Activated CD4-positive, alpha-beta T cell treated with anti-CD3 and anti-CD28 coated beads, Interleukin-2, amount 10 ng/mL, durations not matched to agents 7 days and 5 days (primary cell): ENCODE measurements at regions not wholly inside any gene's neighbourhood (a gene's known extent, or its start where the extent isn't known, plus 50 kb on each side); places are given as distances from the start of the nearest gene placed in this dataset.

Experiments
- CTCF ChIA-PET: fragments of 350-600 bp; sonication (Branson Sonifier 250); formaldehyde crosslinking; loops from one replicate; lab custom pipeline; 2021; ENCODE audit warnings: antibody characterized with exemption; lab: Charles Lee
- POLR2A ChIA-PET: fragments of 350-600 bp; sonication (Branson Sonifier 250); formaldehyde crosslinking; loops from one replicate; lab custom pipeline; 2021; ENCODE audit warnings: antibody characterized with exemption; lab: Charles Lee
- DNase-seq: peaks from one replicate; pipeline ENCODE4 v3.0.0-alpha.2; 2020
- H3K27ac Mint-ChIP-seq: one replicate; pipeline ENCODE4 v1.8.0; 2021; ENCODE audit warnings: mild to moderate bottlenecking, moderate library complexity, mixed read lengths
- H3K27me3 Mint-ChIP-seq: one replicate; pipeline ENCODE4 v1.8.0; 2021; ENCODE audit warnings: mixed read lengths
- H3K36me3 Mint-ChIP-seq: one replicate; pipeline ENCODE4 v1.8.0; 2021; ENCODE audit warnings: low read depth, mixed read lengths
- H3K4me1 Mint-ChIP-seq: one replicate; pipeline ENCODE4 v1.8.0; 2021; ENCODE audit warnings: mixed read lengths
- H3K4me3 Mint-ChIP-seq: one replicate; pipeline ENCODE4 v1.8.0; 2021; ENCODE audit warnings: mild to moderate bottlenecking, moderate library complexity, mixed read lengths
- H3K9me3 Mint-ChIP-seq: one replicate; pipeline ENCODE4 v1.8.0; 2021; ENCODE audit warnings: mixed read lengths

GRCh38 chr13:79796136-79796535 is 315.2 kb downstream of the NDFIP2 start:
- CTCF ChIA-PET, result no interaction called here
- Mint-ChIP-seq H3K4me1 (no peaks in the 10 kb centered on the region), H3K36me3 (no peaks in the 10 kb centered on the region), H3K27me3 (no peaks in the 10 kb centered on the region), H3K27ac (no peak overlapping the region), H3K4me3 (no peak overlapping the region), H3K9me3 (no peaks in the 10 kb centered on the region)
- no peak for DNase-seq
- POLR2A ChIA-PET, result no interaction called here

GRCh38 chr13:79794931-79795330 is 314.0 kb downstream of the NDFIP2 start:
- CTCF ChIA-PET, result no interaction called here

GRCh38 chr13:79792716-79793115 is 311.8 kb downstream of the NDFIP2 start:
- POLR2A ChIA-PET, result no interaction called here
- no peak overlapping the region for H3K27ac Mint-ChIP-seq

More at GRCh38 chr13:79794931-79795330, 314.0 kb downstream of the NDFIP2 start:
- Mint-ChIP-seq H3K4me1 (no peaks in the 10 kb centered on the region), H3K27me3 (no peaks in the 10 kb centered on the region), H3K36me3 (no peaks in the 10 kb centered on the region), H3K4me3 (no peak overlapping the region), H3K9me3 (no peaks in the 10 kb centered on the region), H3K27ac (no peak overlapping the region)
- DNase-seq, result no peak
- POLR2A ChIA-PET, result no interaction called here

DNA sequence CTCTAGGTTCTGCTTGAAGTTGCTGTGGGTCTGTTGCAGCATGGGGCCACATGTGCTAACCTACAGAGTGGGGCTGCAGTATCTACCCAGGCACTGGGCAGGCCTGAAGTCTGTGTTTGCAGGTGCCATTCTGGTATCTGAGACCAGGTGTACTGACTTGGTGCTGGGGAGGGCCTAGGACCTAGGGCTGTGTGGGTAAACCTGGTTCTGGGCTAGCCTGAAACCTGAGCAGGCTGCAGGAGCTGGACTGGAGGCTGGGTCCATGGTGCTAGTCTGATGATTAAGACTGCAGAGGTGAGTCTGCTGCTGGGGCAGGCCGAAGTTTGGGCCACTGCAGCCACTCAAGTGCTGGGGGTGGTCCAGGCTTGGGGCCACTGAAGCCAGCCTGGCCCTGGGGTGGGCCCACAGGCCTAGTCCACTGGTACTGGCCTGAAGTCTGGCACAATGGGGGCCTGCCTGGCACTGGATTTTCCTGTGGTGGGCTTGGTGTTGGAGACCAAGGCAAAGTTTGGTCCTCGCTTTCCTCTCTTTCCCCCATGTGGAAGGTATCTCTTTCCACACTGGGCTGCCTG is 310.6 kb downstream of the NDFIP2 start:
- H3K27me3 Mint-ChIP-seq, result no peaks in the 10 kb centered on the region
- H3K27ac Mint-ChIP-seq, result no peak overlapping the region
- H3K4me1 Mint-ChIP-seq, result no peaks in the 10 kb centered on the region
- H3K4me3 Mint-ChIP-seq, result no peak overlapping the region
- H3K9me3 Mint-ChIP-seq, result no peaks in the 10 kb centered on the region
- ChIA-PET POLR2A (no interaction called here), CTCF (no interaction called here)
- no peaks in the 10 kb centered on the region for H3K36me3 Mint-ChIP-seq
- no peak for DNase-seq

More at GRCh38 chr13:79792716-79793115, 311.8 kb downstream of the NDFIP2 start:
- Mint-ChIP-seq H3K27me3 (no peaks in the 10 kb centered on the region), H3K4me3 (no peak overlapping the region), H3K36me3 (no peaks in the 10 kb centered on the region), H3K4me1 (no peaks in the 10 kb centered on the region), H3K9me3 (no peaks in the 10 kb centered on the region)
- DNase-seq, result no peak
- CTCF ChIA-PET, result no interaction called here

DNA sequence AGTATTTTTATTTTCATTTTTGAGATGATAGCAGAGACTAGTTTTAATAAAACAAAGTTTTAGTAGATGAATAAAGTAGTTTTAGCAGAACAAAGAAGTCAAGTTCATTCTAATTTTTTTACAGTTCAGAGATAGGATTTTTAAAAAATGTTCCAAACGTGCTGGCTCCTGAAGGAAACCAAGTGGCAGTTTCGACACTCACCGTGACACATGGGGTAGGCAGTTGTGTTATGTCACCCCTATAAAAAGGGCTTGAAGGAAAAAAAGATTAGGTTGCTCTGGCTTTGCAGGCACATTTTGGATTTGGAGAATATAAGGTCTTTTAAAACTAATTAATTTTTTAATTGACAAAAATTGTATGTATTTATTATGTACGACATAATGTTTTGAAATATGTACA is 305.2 kb downstream of the NDFIP2 start:
- Mint-ChIP-seq H3K27me3 (no peaks in the 10 kb centered on the region), H3K4me3 (no peak overlapping the region), H3K27ac (no peak overlapping the region), H3K36me3 (no peaks in the 10 kb centered on the region), H3K4me1 (no peaks in the 10 kb centered on the region), H3K9me3 (no peaks in the 10 kb centered on the region)
- no peak for DNase-seq
- ChIA-PET POLR2A (no interaction called here), CTCF (no interaction called here)

GRCh38 chr13:79782541-79783205 is 301.7 kb downstream of the NDFIP2 start:
- Mint-ChIP-seq H3K4me1 (no peaks in the 10 kb centered on the region), H3K36me3 (no peaks in the 10 kb centered on the region), H3K27ac (no peak overlapping the region), H3K4me3 (no peak overlapping the region), H3K9me3 (no peaks in the 10 kb centered on the region), H3K27me3 (no peaks in the 10 kb centered on the region)
- no peak for DNase-seq
- ChIA-PET CTCF (interaction anchor here (0.7 kb wide), 1 partner anchor 158 kb away, joined by 3 read pairs; no protein-coding TSS in a partner anchor), POLR2A (no interaction called here)

DNA sequence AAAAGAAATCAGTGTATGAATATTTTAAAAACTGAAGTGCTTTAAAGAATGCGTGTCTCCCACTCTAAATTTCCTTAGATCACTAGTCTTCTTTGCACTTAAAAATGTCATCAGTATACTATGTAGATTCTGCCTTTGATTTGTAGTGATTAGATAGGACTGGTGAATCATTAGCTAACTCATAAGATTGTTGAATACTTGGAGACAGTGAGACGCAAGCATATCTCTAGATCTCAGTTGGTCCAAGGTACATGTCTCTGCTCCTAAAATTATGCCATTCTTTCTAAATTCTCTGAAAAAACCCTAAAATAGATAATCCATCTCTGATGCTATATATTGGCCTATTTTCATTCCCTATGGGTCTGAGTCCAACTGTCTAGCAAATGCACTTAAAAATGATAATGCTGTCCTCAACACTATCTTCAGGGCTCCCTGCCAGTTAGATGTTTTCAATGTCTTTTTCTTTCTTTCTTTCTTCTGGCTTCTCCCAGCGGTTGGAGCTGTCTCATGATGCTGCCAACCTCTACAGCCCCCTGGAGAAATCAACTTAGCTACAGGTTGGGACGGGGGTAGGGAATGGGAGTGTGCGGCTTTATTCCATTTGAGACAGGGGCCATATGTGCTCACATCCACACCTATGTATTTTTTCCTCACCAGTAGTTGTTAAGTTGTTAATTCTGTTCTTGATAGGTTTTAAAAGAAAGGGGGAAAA is 301.0 kb downstream of the NDFIP2 start:
- ChIA-PET POLR2A (no interaction called here), CTCF (no interaction called here)
- Mint-ChIP-seq H3K27ac (no peak overlapping the region), H3K27me3 (no peaks in the 10 kb centered on the region), H3K9me3 (no peaks in the 10 kb centered on the region), H3K4me3 (no peak overlapping the region), H3K4me1 (no peaks in the 10 kb centered on the region), H3K36me3 (no peaks in the 10 kb centered on the region)
- DNase-seq, result no peak

- Mint-ChIP-seq H3K9me3 (no peaks in the 10 kb centered on the region), H3K4me3 (no peak overlapping the region), H3K4me1 (no peaks in the 10 kb centered on the region), H3K27me3 (no peaks in the 10 kb centered on the region), H3K36me3 (no peaks in the 10 kb centered on the region), H3K27ac (no peak overlapping the region)
- ChIA-PET CTCF (no interaction called here), POLR2A (no interaction called here)
- DNase-seq, result no peak
Observed at GRCh38 chr13:79780240-79780639, 299.3 kb downstream of the NDFIP2 start.

GRCh38 chr13:79779761-79780160 is 298.8 kb downstream of the NDFIP2 start:
- DNase-seq, result no peak
- POLR2A ChIA-PET, result interaction anchor here (0.6 kb wide), 1 partner anchor 36 kb away, joined by 9 read pairs; no protein-coding TSS in a partner anchor
- no peaks in the 10 kb centered on the region for H3K36me3 Mint-ChIP-seq
- CTCF ChIA-PET, result no interaction called here
- H3K4me3 Mint-ChIP-seq, result no peak overlapping the region
- H3K27ac Mint-ChIP-seq, result no peak overlapping the region
- no peaks in the 10 kb centered on the region for H3K27me3 Mint-ChIP-seq
- no peaks in the 10 kb centered on the region for H3K4me1 Mint-ChIP-seq
- no peaks in the 10 kb centered on the region for H3K9me3 Mint-ChIP-seq

GRCh38 chr13:79778741-79779460 is 297.9 kb downstream of the NDFIP2 start:
- H3K36me3 Mint-ChIP-seq, result no peaks in the 10 kb centered on the region
- POLR2A ChIA-PET, result interaction anchor here (0.6 kb wide), 1 partner anchor 36 kb away, joined by 9 read pairs; no protein-coding TSS in a partner anchor
- no peaks in the 10 kb centered on the region for H3K4me1 Mint-ChIP-seq

GRCh38 chr13:79777504-79777903 is 296.5 kb downstream of the NDFIP2 start:
- H3K27ac Mint-ChIP-seq, result no peak overlapping the region

More at GRCh38 chr13:79778741-79779460, 297.9 kb downstream of the NDFIP2 start:
- Mint-ChIP-seq H3K4me3 (no peak overlapping the region), H3K27me3 (no peaks in the 10 kb centered on the region), H3K9me3 (no peaks in the 10 kb centered on the region), H3K27ac (no peak overlapping the region)
- CTCF ChIA-PET, result no interaction called here
- no peak for DNase-seq

GRCh38 chr13:79776531-79777295 is 295.8 kb downstream of the NDFIP2 start:
- Mint-ChIP-seq H3K9me3 (peaks cover under 1% of the 10 kb centered on the region), H3K4me1 (no peaks in the 10 kb centered on the region), H3K4me3 (no peak overlapping the region), H3K27me3 (no peaks in the 10 kb centered on the region), H3K27ac (no peak overlapping the region), H3K36me3 (no peaks in the 10 kb centered on the region)
- POLR2A ChIA-PET, result no interaction called here
- DNase-seq, result no peak
- CTCF ChIA-PET, result interaction anchor here (0.5 kb wide), 1 partner anchor 28 kb away, joined by 4 read pairs; no protein-coding TSS in a partner anchor

More at GRCh38 chr13:79777504-79777903, 296.5 kb downstream of the NDFIP2 start:
- no peaks in the 10 kb centered on the region for H3K4me1 Mint-ChIP-seq
- H3K36me3 Mint-ChIP-seq, result no peaks in the 10 kb centered on the region
- CTCF ChIA-PET, result interaction anchor here (0.5 kb wide), 1 partner anchor 28 kb away, joined by 4 read pairs; no protein-coding TSS in a partner anchor
- no peaks in the 10 kb centered on the region for H3K9me3 Mint-ChIP-seq
- no peak overlapping the region for H3K4me3 Mint-ChIP-seq
- POLR2A ChIA-PET, result no interaction called here
- DNase-seq, result no peak
- no peaks in the 10 kb centered on the region for H3K27me3 Mint-ChIP-seq
